ENCODE measurements at regions not wholly inside any gene's neighbourhood (a gene's known extent, or its start where the extent isn't known, plus 50 kb on each side); places are given as distances from the start of the nearest gene placed in this dataset.

- DNase-seq = no peak
- no peaks in the 10 kb centered on the region for H3K36me3 Mint-ChIP-seq (ENCODE audit: low read depth)
- TF ChIP-seq CTCF (IDR thresholded peaks at IDR 0.05) = no peak
- no peaks in the 10 kb centered on the region for H3K27me3 Mint-ChIP-seq (ENCODE audit: insufficient read depth)
- H3K9me3 Mint-ChIP-seq = peaks cover 12% of the 10 kb centered on the region
- H3K27ac Mint-ChIP-seq = no peak overlapping the region
- no peak overlapping the region for H3K4me3 Mint-ChIP-seq
- no peaks in the 10 kb centered on the region for H3K4me1 Mint-ChIP-seq (ENCODE audit: low read depth)
Measured at GRCh38 chr4:96558466-96558865, 718.6 kb downstream of the PDHA2 start.

- no peak for DNase-seq
- Mint-ChIP-seq H3K27ac (no peak overlapping the region), H3K27me3 (ENCODE audit: insufficient read depth) (no peaks in the 10 kb centered on the region), H3K36me3 (ENCODE audit: low read depth) (no peaks in the 10 kb centered on the region), H3K4me3 (no peak overlapping the region), H3K9me3 (peaks cover 23% of the 10 kb centered on the region; the same call in 1 of the 2 replicates), H3K4me1 (ENCODE audit: low read depth) (no peaks in the 10 kb centered on the region)
- no peak for TF ChIP-seq CTCF (IDR thresholded peaks at IDR 0.05)
Measured at GRCh38 chr4:96566755-96567154, 726.9 kb downstream of the PDHA2 start.

- Mint-ChIP-seq H3K4me1 (ENCODE audit: low read depth) (no peaks in the 10 kb centered on the region), H3K27ac (no peak overlapping the region)
Measured at GRCh38 chr4:96585304-96585703, 745.4 kb downstream of the PDHA2 start.

GRCh38 chr4:96593422-96593821 lies 753.5 kb downstream of the PDHA2 start:
- Mint-ChIP-seq H3K4me1 (ENCODE audit: low read depth) (no peaks in the 10 kb centered on the region), H3K36me3 (ENCODE audit: low read depth) (no peaks in the 10 kb centered on the region), H3K27me3 (ENCODE audit: insufficient read depth) (no peaks in the 10 kb centered on the region), H3K9me3 (peaks cover 42% of the 10 kb centered on the region), H3K4me3 (no peak overlapping the region), H3K27ac (no peak overlapping the region)
- DNase-seq = no peak
- TF ChIP-seq CTCF (IDR thresholded peaks at IDR 0.05) = no peak

More at GRCh38 chr4:96585304-96585703, 745.4 kb downstream of the PDHA2 start:
- TF ChIP-seq CTCF (IDR thresholded peaks at IDR 0.05) = no peak
- Mint-ChIP-seq H3K4me3 (no peak overlapping the region), H3K27me3 (ENCODE audit: insufficient read depth) (no peaks in the 10 kb centered on the region), H3K36me3 (ENCODE audit: low read depth) (no peaks in the 10 kb centered on the region), H3K9me3 (peaks cover 26% of the 10 kb centered on the region)
- no peak for DNase-seq

- H3K36me3 Mint-ChIP-seq (ENCODE audit: low read depth) = no peaks in the 10 kb centered on the region; the same call in 1 of the 2 replicates
- H3K27me3 Mint-ChIP-seq (ENCODE audit: insufficient read depth) = no peaks in the 10 kb centered on the region
- no peak for DNase-seq
- peaks cover 45% of the 10 kb centered on the region for H3K9me3 Mint-ChIP-seq
- H3K4me1 Mint-ChIP-seq (ENCODE audit: low read depth) = no peaks in the 10 kb centered on the region
- H3K4me3 Mint-ChIP-seq = no peak overlapping the region
- TF ChIP-seq CTCF (IDR thresholded peaks at IDR 0.05) = no peak
- no peak overlapping the region for H3K27ac Mint-ChIP-seq
Measured at GRCh38 chr4:96598465-96598864, 758.6 kb downstream of the PDHA2 start.

- Mint-ChIP-seq H3K27me3 (ENCODE audit: insufficient read depth) (no peaks in the 10 kb centered on the region), H3K4me1 (ENCODE audit: low read depth) (no peaks in the 10 kb centered on the region), H3K4me3 (no peak overlapping the region), H3K27ac (no peak overlapping the region), H3K36me3 (ENCODE audit: low read depth) (no peaks in the 10 kb centered on the region; the same call in 1 of the 2 replicates), H3K9me3 (peaks cover 47% of the 10 kb centered on the region)
- DNase-seq = no peak
- TF ChIP-seq CTCF (IDR thresholded peaks at IDR 0.05) = no peak
Measured at GRCh38 chr4:96599752-96600151, 759.9 kb downstream of the PDHA2 start.
